Non-pigmented ciliary epithelial cell (primary cell): ENCODE measurements at regions not wholly inside any gene's neighbourhood (a gene's known extent, or its start where the extent isn't known, plus 50 kb on each side); places are given as distances from the start of the nearest gene placed in this dataset.
A peak's percentile ranks its signal among the peaks of the same experiment; 100 is the strongest.

ENCODE experiments used
- DNase-seq: peaks from one replicate; pipeline ENCODE4 v3.0.0-alpha.2; 2010; ENCODE audit warnings: low read depth

DNA sequence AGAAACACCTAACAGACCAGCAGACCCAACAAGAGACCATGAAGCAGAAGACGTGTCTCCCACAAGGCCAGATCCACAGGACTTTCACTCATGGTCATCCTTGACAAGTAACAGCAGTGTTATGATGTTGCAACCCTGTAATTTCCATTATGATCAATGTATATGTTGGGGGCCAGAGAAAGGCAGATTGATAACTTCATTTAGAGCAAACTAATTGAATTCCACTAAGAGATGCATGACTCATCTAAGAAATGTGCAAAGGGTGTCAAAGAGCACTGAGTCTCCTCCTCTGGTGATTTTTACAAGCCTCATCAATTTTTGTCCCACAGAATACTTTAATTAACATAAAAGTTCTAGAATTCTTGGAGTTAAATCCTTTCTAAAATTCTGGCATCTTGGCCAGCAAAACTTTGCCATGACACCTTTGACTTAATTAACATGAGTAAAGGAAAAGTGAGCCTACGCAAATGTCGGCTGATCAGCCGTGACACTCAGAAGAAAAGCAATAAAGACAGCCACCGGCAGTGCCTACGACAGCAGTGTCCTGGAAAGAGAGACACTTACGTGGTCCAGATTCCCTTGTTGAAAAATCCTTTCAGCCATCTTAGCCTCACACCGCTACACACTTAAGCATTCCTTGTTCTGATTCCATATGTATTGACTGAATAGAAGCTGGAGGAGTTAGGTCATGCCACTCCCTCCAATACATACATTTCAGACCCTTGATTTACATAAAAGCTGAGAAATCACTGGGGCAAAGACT lies 370.2 kb upstream of the CCDC196 start:
- DNase-seq = no peak

DNA sequence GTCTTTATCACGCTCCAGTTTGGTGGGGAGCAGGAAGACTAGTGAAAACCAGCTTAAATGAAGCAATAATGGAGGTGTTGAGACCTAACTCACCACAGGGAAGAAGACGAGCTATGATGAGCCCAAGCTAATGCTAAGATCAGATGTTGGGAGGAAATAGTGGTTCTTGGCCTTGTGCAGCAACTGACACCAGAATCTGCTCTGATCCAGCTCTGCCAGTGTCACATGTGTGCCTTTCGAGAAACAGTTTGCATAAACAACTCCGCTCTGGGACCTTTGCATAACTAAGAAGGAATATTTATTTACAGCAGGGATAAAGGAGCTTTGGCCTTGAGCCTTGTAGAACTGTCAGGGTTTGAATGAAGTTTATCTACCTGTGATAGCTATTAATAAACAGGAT lies 369.4 kb upstream of the CCDC196 start:
- DNase-seq = no peak

DNA sequence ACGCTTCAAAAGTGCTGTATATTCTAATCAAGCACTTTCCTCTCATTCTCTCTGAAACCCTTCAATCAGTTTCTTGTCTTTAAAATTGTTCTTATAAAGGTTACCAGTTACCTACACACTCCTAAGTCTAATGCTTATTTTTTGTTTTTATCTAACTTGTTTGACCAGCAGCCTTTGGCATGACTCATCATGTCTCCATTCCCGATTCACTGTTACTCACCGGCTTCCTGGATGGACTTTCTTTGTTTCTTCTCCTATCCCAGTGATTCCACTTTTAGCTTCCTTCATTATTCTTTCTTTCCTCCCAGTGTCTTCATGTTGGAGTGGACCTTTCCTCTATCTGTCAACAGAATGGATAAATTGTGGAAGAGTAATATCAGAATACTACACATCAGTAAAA lies 368.6 kb upstream of the CCDC196 start:
- DNase-seq = peak; percentile 36

DNA sequence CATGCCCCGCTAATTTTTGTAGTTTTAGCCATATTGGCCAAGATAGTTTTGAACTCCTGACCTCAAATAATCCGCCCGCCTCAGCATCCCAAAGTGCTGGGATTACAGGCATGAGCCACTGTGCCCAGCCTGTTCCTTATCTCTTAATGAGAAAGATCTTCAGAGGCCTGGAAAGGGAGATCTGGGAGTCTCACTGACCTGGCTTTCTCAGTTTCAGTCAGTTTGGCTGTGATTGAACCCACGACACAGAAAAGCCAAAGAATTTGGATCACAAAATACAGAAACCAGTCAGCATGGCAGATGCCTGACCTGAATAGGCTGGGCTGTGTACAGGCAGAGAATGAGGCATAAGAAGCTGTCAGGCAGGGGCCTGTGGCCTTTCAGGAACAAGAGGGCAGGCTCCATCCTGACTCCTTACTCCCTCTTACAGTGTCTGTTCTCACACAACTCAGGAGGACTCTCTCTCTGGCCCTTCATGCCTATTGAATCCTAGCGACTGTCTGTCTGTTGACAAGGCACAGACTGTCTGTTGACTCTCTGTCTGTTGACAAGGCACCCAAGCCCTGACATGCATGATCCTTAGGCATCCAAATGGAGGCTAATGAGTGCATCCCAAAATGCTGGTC lies 366.5 kb upstream of the CCDC196 start:
- no peak for DNase-seq

DNA sequence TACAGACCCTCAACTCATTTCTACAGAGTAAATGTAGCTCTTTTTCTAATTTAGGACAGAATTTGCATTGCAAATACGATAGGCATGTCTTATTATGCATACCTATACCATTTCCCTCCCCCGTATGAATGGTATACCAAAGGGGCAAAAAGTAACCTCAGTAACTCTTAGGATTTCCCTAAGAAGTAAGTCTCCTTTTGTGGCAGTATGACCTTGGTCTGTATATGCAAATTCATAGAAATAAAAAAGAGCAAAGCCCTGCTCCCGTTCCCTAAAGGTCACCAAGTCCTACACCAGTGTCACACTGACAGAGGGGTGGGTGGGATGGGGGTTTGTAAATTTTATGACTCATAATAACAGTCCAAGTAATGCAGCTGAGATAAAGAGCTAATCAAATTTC lies 365.8 kb upstream of the CCDC196 start:
- DNase-seq = no peak

DNA sequence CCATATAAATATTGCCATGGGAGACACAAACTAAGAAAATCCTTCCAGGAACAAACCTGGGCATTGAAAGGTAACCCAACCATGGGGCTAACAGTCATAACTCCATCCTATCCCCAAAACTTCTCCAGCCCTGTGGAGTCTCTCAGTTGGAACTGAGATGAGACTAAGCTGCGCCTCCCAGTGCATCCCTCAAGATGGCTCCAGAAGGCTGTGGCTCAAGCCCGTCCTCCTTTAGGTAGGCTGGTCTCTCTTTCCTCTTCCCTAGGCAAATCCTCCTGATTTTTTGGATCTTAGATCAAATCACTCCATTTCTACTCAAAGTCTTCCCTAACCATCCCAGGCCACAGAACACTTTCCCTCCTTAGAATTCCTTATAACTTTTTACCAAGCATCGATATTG lies 364.3 kb upstream of the CCDC196 start:
- no peak for DNase-seq

DNA sequence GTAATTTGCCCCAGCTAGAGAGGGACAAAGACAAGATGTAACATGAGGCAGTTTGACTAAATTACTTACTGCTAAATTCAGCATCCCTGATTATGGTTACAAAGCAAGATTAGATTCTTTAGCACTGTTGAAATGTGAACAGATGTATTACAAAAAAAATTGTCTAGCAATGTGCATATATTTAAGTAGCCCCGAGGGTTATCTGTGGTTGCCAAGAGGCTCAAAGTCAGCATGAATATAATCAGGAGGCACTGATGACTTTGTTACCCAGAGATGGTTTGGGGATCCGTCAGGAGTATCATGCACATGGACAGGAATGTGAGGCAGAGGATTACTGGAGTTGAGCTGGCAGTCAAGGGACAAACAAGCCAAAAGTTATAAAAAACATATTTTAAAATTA lies 356.9 kb upstream of the CCDC196 start:
- no peak for DNase-seq

DNA sequence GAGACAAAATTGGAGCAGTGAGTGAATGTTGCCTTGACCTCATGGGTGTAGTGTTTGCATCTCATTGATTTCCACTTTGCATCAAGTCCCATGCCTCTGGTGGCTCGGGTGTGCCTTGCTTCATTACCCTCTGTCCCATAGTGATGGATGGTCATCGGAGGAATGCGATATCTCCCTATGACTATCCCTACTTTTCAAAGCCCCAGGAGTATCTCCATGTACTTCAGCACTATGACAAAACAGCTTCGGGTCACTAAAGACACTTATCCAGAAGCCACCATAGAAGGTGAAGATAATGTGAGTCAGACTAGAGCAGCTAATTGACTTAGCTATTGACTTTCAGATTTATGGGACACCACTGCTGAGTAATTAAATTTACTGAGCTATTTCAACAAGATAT lies 355.1 kb upstream of the CCDC196 start:
- no peak for DNase-seq

DNA sequence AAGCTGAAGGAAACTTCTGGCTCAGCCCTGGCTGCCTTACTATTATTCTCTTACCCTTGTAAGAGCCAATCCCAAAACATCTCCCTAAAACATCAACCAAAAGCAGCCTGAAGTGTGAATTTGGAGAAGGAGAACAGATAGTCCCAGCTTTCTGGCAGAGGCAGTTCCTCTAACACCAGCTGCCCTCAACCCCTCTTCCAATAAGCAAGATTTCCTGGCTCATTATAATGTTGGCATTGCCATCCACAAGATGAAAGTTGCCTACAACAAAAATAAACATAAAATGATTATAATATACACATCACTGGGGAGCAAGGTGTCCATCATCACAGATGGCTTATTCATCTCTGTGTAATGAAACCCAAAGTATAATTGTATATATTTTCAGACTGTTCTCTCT lies 352.5 kb upstream of the CCDC196 start:
- DNase-seq = no peak

DNA sequence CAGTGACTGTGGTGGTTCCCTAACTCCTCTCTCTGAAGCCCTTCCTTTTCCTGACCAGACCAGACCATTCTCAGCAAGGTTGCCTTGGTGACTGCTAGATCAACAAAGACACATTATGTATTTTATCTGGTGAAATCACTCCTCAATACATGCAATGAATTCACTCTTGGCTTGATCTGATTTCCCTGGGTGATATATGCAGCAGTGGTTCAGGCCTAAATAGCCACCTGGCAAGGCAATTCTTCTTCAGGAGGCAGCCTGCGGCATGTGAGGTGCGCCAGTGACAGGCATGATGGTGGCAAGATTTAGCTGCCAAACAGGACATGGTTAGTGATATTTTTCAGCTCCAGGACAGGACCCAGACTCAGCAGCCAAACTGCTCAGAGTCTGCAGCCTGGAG lies 350.3 kb upstream of the CCDC196 start:
- DNase-seq = no peak

DNA sequence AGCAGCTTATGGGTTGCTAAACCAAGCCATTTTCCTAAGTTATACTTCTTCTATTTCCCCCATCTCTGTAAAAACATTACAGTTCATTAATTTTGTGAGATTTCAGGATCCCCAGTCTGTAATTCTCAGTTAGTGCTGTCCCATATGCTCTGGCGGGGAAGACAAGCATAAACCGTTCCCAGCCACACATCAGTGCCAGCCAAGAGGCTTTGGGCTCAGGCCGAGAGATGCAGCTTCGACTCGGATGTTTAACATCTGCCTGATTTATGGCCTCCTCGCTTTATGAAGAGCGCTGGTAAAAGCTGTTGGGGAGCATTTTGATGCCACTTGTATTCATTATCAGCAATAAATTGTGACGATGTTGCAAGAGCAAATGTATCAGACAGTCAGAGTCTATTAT lies 349.1 kb upstream of the CCDC196 start:
- no peak for DNase-seq

DNA sequence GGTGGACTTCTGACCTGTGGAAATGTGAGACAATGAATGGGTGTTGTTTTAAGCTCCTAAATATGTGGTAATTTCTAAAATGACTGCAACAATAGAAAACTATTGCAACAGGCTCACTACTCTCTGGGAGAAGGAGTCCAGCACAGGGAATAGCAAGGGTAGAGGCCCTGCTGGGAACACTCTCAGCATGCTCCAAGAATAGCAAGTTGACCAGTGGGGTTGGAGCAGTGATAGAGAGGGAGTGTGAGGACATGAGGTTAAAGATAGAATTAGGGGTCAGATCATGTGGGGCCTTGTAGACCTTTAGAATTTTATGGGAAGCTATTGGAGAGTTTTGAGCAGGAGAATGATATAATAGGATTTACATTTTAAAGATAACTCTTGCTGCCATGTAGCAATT lies 346.7 kb upstream of the CCDC196 start:
- DNase-seq = no peak

DNA sequence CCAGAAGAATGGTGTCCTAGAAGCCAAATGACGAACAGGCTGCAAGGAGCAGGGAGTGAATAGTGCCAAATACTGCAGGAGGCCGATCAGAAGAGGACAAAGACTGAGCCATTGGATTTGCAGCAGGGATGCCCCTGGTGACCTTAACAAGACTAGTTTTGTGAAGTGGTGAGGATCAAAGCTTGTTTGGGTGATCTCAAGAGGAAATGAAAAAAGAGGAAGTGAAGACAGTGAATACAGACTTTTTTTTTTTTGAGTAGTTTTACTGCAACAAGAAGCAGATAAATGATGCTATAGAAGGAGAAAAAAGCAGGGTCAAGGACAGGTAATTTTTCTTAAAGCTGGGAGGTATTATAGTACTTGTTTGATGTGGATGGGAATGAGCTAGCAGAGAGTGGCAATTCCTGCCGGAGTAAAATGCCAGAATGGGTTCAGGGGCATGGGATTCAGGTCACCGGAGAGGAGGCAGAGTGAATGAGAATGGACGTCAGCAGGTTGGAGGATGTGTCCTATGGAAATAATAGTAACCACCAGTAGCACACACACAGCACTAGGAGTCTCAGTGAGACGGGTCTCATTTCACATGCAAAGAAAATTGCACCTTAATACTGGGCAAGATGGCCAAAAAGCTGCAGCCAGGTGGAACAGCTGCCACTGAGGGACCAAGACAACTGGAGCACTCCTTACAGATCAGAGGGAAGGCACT lies 345.8 kb upstream of the CCDC196 start:
- DNase-seq = no peak

DNA sequence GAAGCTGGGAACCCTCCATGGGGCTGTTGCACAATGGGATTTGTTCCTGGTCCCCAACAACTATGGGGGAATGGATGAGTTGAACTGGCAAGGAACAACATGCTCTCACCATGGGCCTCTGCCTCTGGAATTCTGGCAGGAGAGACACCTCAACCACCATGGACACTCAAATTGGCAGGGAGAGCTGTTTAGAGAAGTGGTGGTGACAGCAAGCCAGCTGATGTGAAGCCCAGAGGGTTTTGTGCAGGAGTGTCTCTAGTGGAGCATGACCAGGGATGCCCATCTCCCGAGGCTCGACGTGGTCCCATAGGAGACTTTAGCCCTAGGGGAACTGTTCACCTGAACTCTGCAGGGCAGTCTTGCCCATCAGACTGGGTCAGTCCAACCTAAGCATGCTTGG lies 345.2 kb upstream of the CCDC196 start:
- no peak for DNase-seq

DNA sequence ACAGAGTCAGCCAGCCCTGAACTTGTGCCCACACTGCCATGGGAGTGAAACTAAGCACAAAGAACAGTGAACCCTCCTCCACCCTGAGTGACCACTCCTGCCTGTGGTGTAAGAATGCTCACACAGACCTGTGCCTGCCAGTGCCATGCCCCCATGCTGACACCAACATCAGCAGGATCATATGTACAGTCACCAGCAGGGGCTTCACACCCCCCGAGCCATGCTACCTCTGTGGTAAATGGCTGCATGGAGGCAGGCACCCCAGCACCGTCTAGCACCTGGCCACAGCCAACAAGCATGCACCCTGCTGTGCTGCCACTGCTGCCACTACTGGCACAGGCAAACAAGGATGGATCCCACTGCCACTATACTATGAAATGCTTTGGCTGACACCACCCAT lies 344.4 kb upstream of the CCDC196 start:
- DNase-seq = no peak

DNA sequence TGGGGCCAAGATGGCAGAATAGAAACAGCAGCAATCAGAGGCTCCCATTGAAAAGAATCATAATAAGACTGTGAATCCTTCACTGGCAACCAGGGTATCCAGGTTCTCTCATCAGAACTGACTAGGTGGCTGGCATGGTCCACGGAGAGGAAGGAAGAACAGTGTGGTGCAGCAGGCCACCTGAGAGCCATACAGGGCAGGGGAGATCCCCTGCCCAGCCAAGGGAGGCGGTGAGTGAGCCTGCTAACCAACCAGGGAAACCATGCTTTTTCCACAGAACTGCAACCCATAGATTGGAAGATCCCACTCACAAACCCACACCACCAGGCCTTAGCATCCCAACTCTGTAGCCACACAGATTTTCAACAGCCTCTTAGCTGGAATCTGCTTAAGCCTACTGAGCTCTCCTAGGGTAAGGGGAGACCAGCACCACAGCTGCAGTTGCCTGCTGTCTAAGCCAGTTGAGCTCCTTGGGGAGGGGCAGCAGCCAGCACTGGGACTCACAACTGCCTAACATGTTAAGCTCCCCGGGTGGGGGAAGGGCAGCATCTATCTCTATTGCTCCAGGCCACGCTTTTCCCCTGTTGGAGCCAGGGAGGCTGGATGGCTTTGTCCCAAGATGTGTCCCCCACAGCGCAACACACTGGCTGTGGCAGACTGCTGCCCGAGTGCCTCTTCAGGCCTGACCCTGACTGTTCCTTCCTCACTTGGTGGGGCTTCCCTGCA lies 342.6 kb upstream of the CCDC196 start:
- no peak for DNase-seq

DNA sequence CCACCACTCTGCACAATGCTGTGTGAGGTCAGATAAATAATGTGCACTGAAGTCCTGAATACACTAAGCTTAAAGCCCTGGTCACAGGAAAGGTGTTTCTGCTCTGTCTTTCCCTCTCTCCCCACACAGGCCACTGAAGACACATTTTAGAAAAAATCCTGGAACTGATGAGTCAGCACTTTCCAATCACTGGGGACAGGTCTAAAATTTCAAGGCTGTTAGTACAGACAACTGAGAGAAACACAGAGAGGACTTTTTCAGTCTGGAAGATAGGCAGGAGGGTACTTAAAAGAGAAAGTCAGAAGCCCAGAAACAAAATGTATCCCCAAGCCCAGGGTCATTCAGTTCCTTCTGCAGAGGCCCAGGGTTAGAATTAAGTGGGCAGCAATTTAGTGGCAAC lies 333.9 kb upstream of the CCDC196 start:
- no peak for DNase-seq

DNA sequence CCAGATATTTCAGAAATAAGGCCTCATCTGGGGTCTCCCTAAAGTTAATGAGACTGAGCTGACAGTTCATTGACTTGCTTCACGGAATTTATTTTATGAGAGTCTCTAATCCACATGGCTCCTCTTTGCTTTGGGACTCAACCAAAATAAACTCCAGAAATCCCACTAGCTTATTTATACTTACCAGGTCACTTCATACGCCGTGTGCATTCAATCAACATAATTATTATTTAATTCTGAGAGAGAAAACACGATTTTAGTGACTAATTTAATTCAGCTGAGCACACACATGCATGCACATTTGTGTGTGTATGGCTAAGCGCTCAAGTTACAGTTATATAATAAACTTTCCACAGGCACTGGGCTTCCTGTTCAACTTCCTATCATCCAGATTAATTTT lies 333.4 kb upstream of the CCDC196 start:
- no peak for DNase-seq

DNA sequence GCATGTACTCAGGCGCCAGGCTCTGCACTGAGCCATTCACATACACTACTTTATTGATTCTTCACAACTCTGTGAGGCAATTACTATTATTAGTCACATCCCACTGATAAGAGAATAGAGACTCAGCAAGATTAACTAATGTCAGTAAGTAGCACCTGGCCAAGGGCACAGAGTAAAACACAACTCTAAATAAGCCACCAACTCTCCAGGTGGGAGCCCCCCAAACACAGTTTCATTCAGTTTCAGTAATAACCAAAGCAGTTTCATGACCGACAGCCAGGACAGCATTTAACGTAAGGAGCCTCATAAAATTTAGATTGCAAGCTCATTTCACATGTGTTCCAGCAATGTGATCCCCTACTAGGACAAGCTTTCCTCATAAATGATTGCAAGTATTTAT lies 323.1 kb upstream of the CCDC196 start:
- DNase-seq = no peak

DNA sequence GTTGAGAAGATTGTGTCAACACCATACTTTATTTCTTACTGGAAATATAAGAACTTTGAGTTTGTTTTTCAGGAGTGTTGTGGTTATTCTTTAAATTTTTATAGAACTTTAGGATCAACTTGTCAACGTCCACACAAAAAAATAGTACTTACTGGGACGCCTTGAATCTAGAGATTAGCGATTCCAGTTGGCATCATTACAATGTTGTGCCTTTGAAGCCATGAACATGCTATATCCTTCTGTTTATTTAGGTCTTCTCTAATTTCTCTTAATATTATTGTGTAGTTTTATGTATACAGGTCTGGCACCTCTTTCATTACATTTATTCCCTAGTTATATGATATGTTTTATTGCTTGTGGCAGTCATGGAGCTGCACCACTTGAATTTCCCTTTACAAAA lies 320.8 kb upstream of the CCDC196 start:
- DNase-seq = no peak

DNA sequence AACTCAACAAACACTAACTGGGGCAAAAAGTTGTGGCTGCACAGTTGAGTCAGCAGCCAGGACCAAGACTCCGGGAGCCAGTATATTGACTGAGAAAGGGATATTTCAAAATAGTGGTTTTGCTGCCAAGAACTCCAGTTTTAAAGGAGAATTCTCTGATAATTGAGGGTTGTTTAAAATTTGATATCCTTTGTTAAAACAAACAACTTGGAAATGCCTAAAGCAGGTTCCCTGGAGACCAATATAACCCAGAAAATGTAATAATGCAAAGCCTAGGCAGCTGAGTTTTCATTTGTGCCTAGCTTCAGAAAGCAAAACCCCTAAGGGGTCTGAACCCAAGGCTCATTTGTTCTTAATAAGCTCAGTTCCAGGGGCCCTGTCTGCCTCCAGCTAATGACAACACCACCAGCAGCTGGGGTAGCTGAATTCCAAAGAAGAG lies 311.7 kb upstream of the CCDC196 start:
- no peak for DNase-seq

DNA sequence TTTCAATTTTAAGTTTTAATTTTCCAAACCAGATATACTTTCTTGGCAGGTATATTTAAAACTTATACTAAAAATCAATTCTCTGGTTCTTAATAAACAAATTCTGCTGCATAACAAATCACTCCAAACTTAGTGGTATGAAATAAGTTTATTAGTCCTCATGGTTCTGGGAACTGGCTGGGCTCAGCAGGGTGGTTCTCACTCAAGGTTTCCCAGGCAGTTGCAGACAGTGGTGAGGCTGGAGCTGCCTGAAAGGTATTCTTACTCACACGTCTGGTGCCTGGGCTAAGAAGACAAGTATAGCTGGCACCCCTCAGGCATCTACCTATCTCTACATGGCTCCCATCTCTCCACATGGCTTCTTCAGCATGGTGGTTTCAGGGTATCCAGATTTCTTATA lies 308.2 kb upstream of the CCDC196 start:
- DNase-seq = no peak

DNA sequence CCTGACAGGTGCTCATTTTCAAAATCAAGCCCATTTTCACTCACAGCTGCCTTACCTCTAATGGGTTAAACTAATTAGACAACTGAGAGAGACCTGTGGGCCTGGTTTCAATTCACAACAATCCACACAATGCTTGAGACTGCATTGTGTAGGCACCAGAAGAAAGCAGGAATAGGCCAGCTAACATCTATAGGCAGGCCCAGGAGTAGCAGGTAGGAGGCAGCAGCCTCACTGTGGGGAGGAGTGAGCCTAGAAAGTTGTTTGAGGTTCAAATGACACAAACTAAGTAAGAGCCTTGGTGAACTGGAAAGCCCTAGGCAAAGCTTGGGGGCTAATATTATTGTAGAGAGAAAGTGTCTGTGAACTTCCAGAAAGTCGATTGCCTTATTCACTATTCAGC lies 289.5 kb upstream of the CCDC196 start:
- DNase-seq = no peak
